ENCODE measurements at regions not wholly inside any gene's neighbourhood (a gene's known extent, or its start where the extent isn't known, plus 50 kb on each side); places are given as distances from the start of the nearest gene placed in this dataset.

- no peak for TF ChIP-seq SIN3A (IDR thresholded peaks at IDR 0.05; ENCODE audit: borderline replicate concordance, insufficient read depth, low read depth, low read length)
- TF ChIP-seq CTCF (IDR thresholded peaks at IDR 0.05), result 0 out of 2 replicates have a peak, but pooled peaks have one; percentile 5
- TF ChIP-seq POLR2AphosphoS5 (IDR thresholded peaks at IDR 0.05; ENCODE audit: low read depth, low read length), result no peak
- no peak for TF ChIP-seq REST (IDR thresholded peaks at IDR 0.05; ENCODE audit: insufficient read depth in 1 of 2, low read depth in 2 of 2, low read length in 1 of 2)
Observed at GRCh38 chr6:115495184-115495583, 565.5 kb downstream of the FRK start.
